ENCODE measurements at regions not wholly inside any gene's neighbourhood (a gene's known extent, or its start where the extent isn't known, plus 50 kb on each side); places are given as distances from the start of the nearest gene placed in this dataset.

GRCh38 chr7:24110056-24110455, 173.9 kb upstream of the NPY start:
- Histone ChIP-seq H3K27ac (ENCODE audit: insufficient read depth, low read length) (no peak overlapping the region), H3K9me3 (ENCODE audit: control insufficient read depth, insufficient read depth, low read length) (no peaks in the 10 kb centered on the region; the same call in 1 of the 2 replicates), H3K4me2 (ENCODE audit: low read depth, low read length) (no peak overlapping the region), H2BK120ac (ENCODE audit: low read depth, low read length) (no peak overlapping the region), H3K18ac (ENCODE audit: low read depth, low read length) (no peak overlapping the region), H3K4me1 (ENCODE audit: control insufficient read depth, insufficient read depth, low read length) (no peaks in the 10 kb centered on the region), H3K36me3 (ENCODE audit: control insufficient read depth, insufficient read depth, low read length) (no peaks in the 10 kb centered on the region), H3K56ac (ENCODE audit: extremely low read depth, insufficient read depth, low read length) (no peak overlapping the region), H3K9ac (ENCODE audit: low read depth, low read length) (no peak overlapping the region), H2BK15ac (ENCODE audit: low read depth, low read length) (no peak overlapping the region), H3K79me1 (ENCODE audit: low read depth in 1 of 2, low read length in 2 of 2) (no peaks in the 10 kb centered on the region), H4K8ac (ENCODE audit: low read depth in 2 of 2, low read length in 2 of 2) (no peak overlapping the region), H2AK5ac (ENCODE audit: low read depth, low read length) (no peak overlapping the region), H2AK9ac (replicated peaks; ENCODE audit: low read depth, low read length, poor library complexity) (no peak overlapping the region), H4K20me1 (ENCODE audit: insufficient read depth, low read length) (no peaks in the 10 kb centered on the region), H2BK5ac (ENCODE audit: low read depth, low read length, poor library complexity, severe bottlenecking) (no peak overlapping the region), H3K4me3 (ENCODE audit: insufficient read depth, low read depth, low read length) (no peak overlapping the region), H2AFZ (replicated peaks; ENCODE audit: low read length, poor library complexity) (no peak overlapping the region), H2BK20ac (ENCODE audit: low read depth, low read length) (no peak overlapping the region), H3K4ac (ENCODE audit: low read depth, low read length) (no peak overlapping the region), H3K23ac (ENCODE audit: low read depth, low read length) (no peak overlapping the region), H4K91ac (ENCODE audit: insufficient read depth, low read depth, low read length) (no peak overlapping the region), H3K9me1 (ENCODE audit: insufficient read depth, low read length) (no peaks in the 10 kb centered on the region), H3K14ac (replicated peaks; ENCODE audit: low read depth, low read length) (no peak overlapping the region), H3K27me3 (ENCODE audit: control insufficient read depth, insufficient read depth, low read length) (no peaks in the 10 kb centered on the region), H4K5ac (ENCODE audit: low read depth, low read length) (no peak overlapping the region)
- WGBS, 2 experiments (ENCODE audit: extremely low coverage in 2 of 2, insufficient read length in 1 of 2): 60% methylated on average over 1 of the region's 2 CpGs; no CpG with 5 or more reads in 1 of the 2 experiments
- ChIA-PET CTCF (interaction anchor here (0.5 kb wide), 1 partner anchor 14 kb away, joined by 3 read pairs; no protein-coding TSS in a partner anchor), POLR2A (ENCODE audit: unreplicated experiment) (no interaction called here)
- in situ Hi-C loops (cut with MboI; ENCODE audit: low sequenced_read_pairs) (no loop called here), intact Hi-C loops (cut with micrococcal nuclease) (no loop called here), dilution Hi-C loops (cut with HindIII; ENCODE audit: low sequenced_read_pairs, unreplicated experiment) (no loop called here)
- no TSS peak for BruUV-seq (replicated peaks)
- ATAC-seq (ENCODE audit: low read depth) (no peak), DNase-seq (no peak)
- TF ChIP-seq RCOR1 (IDR thresholded peaks at IDR 0.05; ENCODE audit: insufficient replicate concordance, low read length) (no peak), MAZ (IDR thresholded peaks at IDR 0.05; ENCODE audit: borderline replicate concordance, low read depth, low read length) (no peak), FOS (IDR thresholded peaks at IDR 0.05; ENCODE audit: low read depth, low read length) (no peak), CHD1 (IDR thresholded peaks at IDR 0.05; ENCODE audit: low read depth, low read length) (no peak), MXI1 (IDR thresholded peaks at IDR 0.05; ENCODE audit: borderline replicate concordance, low read depth, low read length) (no peak), SMC3 (IDR thresholded peaks at IDR 0.05; ENCODE audit: low read depth, low read length) (no peak), USF2 (IDR thresholded peaks at IDR 0.05; ENCODE audit: low read depth, low read length) (no peak), CTCF (conservative IDR thresholded peaks at IDR 0.05; ENCODE audit: low read depth, low read length) (no peak)

Data from IMR-90 (cell line).